Activated CD4-positive, alpha-beta T cell treated with anti-CD3 and anti-CD28 coated beads, Interleukin-2, amount 50 U/mL, for 1 hour (primary cell): ENCODE measurements at regions not wholly inside any gene's neighbourhood (a gene's known extent, or its start where the extent isn't known, plus 50 kb on each side); places are given as distances from the start of the nearest gene placed in this dataset.

Source experiments
- DNase-seq: peaks from one replicate; pipeline ENCODE4 v3.0.0-alpha.2; 2020

GRCh38 chr16:82567175-82567574 lies 59.6 kb upstream of the CDH13 start:
- DNase-seq: no peak

- DNase-seq: no peak
Observed at GRCh38 chr16:82563401-82563800, 63.4 kb upstream of the CDH13 start.

GRCh38 chr16:82562183-82562683 lies 64.5 kb upstream of the CDH13 start:
- DNase-seq: no peak

GRCh38 chr16:82560805-82561325 lies 65.9 kb upstream of the CDH13 start:
- DNase-seq: no peak

- DNase-seq: no peak
Observed at GRCh38 chr16:82544378-82545160, 82.2 kb upstream of the CDH13 start.

GRCh38 chr16:82542714-82543113 lies 84.1 kb upstream of the CDH13 start:
- DNase-seq: no peak

GRCh38 chr16:82541103-82541502 lies 85.7 kb upstream of the CDH13 start:
- no peak for DNase-seq

GRCh38 chr16:82535764-82536163 lies 91.0 kb upstream of the CDH13 start:
- DNase-seq: no peak

- no peak for DNase-seq
Observed at GRCh38 chr16:82535262-82535661, 91.5 kb upstream of the CDH13 start.

- no peak for DNase-seq
Observed at GRCh38 chr16:82533189-82533588, 93.6 kb upstream of the CDH13 start.

- DNase-seq: no peak
Observed at GRCh38 chr16:82530883-82531282, 95.9 kb upstream of the CDH13 start.

GRCh38 chr16:82527101-82527500 lies 99.7 kb upstream of the CDH13 start:
- no peak for DNase-seq

GRCh38 chr16:82524976-82525375 lies 101.8 kb upstream of the CDH13 start:
- no peak for DNase-seq

GRCh38 chr16:82523815-82524214 lies 103.0 kb upstream of the CDH13 start:
- no peak for DNase-seq

- DNase-seq: no peak
Observed at GRCh38 chr16:82522026-82522425, 104.7 kb upstream of the CDH13 start.

GRCh38 chr16:82518811-82519210 lies 108.0 kb upstream of the CDH13 start:
- no peak for DNase-seq

- DNase-seq: no peak
Observed at GRCh38 chr16:82514262-82514661, 112.5 kb upstream of the CDH13 start.

GRCh38 chr16:82510789-82511305 lies 115.9 kb upstream of the CDH13 start:
- DNase-seq: no peak

GRCh38 chr16:82509691-82510430 lies 116.9 kb upstream of the CDH13 start:
- no peak for DNase-seq

- DNase-seq: no peak
Observed at GRCh38 chr16:82506692-82507670, 119.8 kb upstream of the CDH13 start.

GRCh38 chr16:82504836-82505235 lies 121.9 kb upstream of the CDH13 start:
- no peak for DNase-seq

GRCh38 chr16:82499302-82499701 lies 127.5 kb upstream of the CDH13 start:
- DNase-seq: no peak

GRCh38 chr16:82497139-82497538 lies 129.6 kb upstream of the CDH13 start:
- DNase-seq: no peak
